GM06990 (cell line): ENCODE measurements at regions not wholly inside any gene's neighbourhood (a gene's known extent, or its start where the extent isn't known, plus 50 kb on each side); places are given as distances from the start of the nearest gene placed in this dataset.

Source experiments
- DNase-seq: peaks from one replicate; pipeline ENCODE4 v3.0.0-alpha.2; 2011; ENCODE audit not compliant: insufficient read length; ENCODE audit errors: extremely low read depth
- H3K27me3 ChIP-seq: replicated peaks from 2 replicates; pipeline ENCODE4 v1.6.0; 2011; ENCODE audit warnings: low read length; ENCODE audit not compliant: control insufficient read depth, insufficient read depth
- H3K36me3 ChIP-seq: 2 replicates; pipeline ENCODE4 v1.5.1; 2011; ENCODE audit warnings: low read length; ENCODE audit not compliant: control insufficient read depth, insufficient read depth
- H3K4me3 ChIP-seq: replicated peaks from 2 replicates; pipeline ENCODE4 v1.5.1; 2011; ENCODE audit warnings: low read depth, mild to moderate bottlenecking, control low read depth, low read length
- CTCF ChIP-seq: IDR thresholded peaks from 2 replicates; pipeline ENCODE4 v1.5.1; 2011; ENCODE audit warnings: low read length, control low read depth, mild to moderate bottlenecking, inconsistent platforms; ENCODE audit not compliant: insufficient read depth, poor library complexity, severe bottlenecking

- no peak for TF ChIP-seq CTCF
- no peak overlapping the region for H3K4me3 ChIP-seq
- no peaks in the 10 kb centered on the region for H3K36me3 ChIP-seq
- no peak for DNase-seq
- H3K27me3 ChIP-seq, result peaks cover 2% of the 10 kb centered on the region
These were observed 82.7 kb downstream of the POLR2M start for GRCh38 chr15:57789225-57789624.

DNA sequence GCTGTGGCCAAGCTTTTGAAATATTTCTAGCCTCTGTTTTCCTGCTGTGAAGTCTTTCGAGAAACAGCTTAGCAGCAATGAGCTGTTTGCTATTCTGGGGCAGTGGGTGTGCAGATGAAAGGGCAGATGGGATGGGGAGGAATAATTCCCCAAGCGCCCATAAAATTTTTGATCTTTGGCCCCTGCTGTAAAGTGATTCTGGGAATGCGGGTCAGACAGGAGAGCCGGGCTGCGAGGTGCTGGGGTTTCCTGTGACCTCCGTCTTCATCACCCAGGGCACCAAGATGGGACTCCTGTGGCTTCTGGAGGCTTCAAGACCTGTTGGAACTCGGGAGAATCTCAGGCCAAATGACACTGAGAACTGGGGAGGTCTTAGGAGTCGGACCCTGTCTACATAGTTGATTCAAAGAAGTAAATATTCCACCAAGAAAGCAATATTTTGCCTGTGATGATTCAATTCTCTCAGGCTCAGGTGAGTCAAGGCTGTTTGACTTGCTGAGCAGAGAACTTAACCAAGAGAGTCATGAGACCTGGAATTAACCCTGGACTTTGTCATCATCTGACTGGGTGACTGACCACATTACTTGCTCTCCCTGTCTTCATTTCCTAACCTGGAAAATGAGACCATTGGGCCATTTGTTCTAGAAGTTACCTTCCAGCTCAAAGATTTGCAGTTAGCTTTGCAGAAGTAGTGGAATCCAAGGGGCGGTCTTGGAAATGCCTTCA lies 86.4 kb downstream of the POLR2M start:
- TF ChIP-seq CTCF, result no peak
- Histone ChIP-seq H3K27me3 (peaks cover 2% of the 10 kb centered on the region), H3K36me3 (no peaks in the 10 kb centered on the region), H3K4me3 (no peak overlapping the region)
- no peak for DNase-seq

GRCh38 chr15:57795261-57795660 lies 88.7 kb downstream of the POLR2M start:
- Histone ChIP-seq H3K4me3 (no peak overlapping the region), H3K36me3 (no peaks in the 10 kb centered on the region), H3K27me3 (peaks cover 2% of the 10 kb centered on the region)
- DNase-seq, result no peak
- TF ChIP-seq CTCF, result no peak

GRCh38 chr15:57796146-57796545 lies 89.6 kb downstream of the POLR2M start:
- DNase-seq, result no peak
- H3K27me3 ChIP-seq, result peaks cover 2% of the 10 kb centered on the region
- H3K36me3 ChIP-seq, result no peaks in the 10 kb centered on the region
- no peak for TF ChIP-seq CTCF
- no peak overlapping the region for H3K4me3 ChIP-seq

GRCh38 chr15:57797110-57797509 lies 90.6 kb downstream of the POLR2M start:
- TF ChIP-seq CTCF, result no peak
- H3K4me3 ChIP-seq, result no peak overlapping the region
- no peaks in the 10 kb centered on the region for H3K36me3 ChIP-seq
- peaks cover 1% of the 10 kb centered on the region for H3K27me3 ChIP-seq
- no peak for DNase-seq

GRCh38 chr15:57797568-57798267 lies 91.2 kb downstream of the POLR2M start:
- Histone ChIP-seq H3K4me3 (no peak overlapping the region), H3K36me3 (no peaks in the 10 kb centered on the region), H3K27me3 (no peaks in the 10 kb centered on the region; the same call in 1 of the 2 replicates)
- no peak for DNase-seq
- no peak for TF ChIP-seq CTCF
